GM12891 (cell line): ENCODE measurements at regions not wholly inside any gene's neighbourhood (a gene's known extent, or its start where the extent isn't known, plus 50 kb on each side); places are given as distances from the start of the nearest gene placed in this dataset.

Experiments
- POLR2A ChIP-seq: IDR thresholded peaks from 2 replicates; pipeline ENCODE4 v1.6.1; 2011; ENCODE audit warnings: low read depth, low read length, control low read depth
- POLR2AphosphoS5 ChIP-seq: IDR thresholded peaks from 2 replicates; pipeline ENCODE4 v1.6.1; 2011; ENCODE audit warnings: low read depth, low read length, control low read depth
- TAF1 ChIP-seq: IDR thresholded peaks from 2 replicates; pipeline ENCODE4 v1.6.1; 2011; ENCODE audit warnings: low read depth, low read length, control low read depth

GRCh38 chr5:30693326-30693725 is 500.2 kb upstream of the CDH6 start:
- TF ChIP-seq POLR2AphosphoS5, result no peak
- TF ChIP-seq TAF1, result no peak
- TF ChIP-seq POLR2A, result no peak
